RKO (cell line): ENCODE measurements at regions not wholly inside any gene's neighbourhood (a gene's known extent, or its start where the extent isn't known, plus 50 kb on each side); places are given as distances from the start of the nearest gene placed in this dataset.

Experiments used
- DNase-seq: peaks from one replicate; pipeline ENCODE4 v3.0.0-alpha.2; 2016; ENCODE audit warnings: low spot score

DNA sequence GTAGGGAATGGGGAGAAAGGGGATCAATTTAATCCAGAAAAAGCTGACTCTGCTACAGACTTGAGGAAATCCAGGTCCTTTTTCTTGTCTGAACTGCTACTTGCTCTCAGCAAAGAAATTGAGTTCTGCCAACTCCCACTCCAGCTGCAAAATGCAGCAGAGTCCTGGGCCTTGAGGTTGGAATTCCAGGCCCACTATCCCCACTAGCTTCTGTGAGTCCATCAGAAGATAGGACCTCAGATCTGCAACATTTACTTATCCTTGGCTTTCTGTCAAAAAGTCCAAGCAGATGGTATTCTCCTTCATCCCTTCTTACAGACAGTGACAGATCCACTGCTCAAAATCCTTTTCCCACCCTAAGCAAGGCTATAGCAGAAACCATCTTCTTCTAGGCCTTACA is 219.2 kb downstream of the ARHGAP12 start:
- no peak for DNase-seq

DNA sequence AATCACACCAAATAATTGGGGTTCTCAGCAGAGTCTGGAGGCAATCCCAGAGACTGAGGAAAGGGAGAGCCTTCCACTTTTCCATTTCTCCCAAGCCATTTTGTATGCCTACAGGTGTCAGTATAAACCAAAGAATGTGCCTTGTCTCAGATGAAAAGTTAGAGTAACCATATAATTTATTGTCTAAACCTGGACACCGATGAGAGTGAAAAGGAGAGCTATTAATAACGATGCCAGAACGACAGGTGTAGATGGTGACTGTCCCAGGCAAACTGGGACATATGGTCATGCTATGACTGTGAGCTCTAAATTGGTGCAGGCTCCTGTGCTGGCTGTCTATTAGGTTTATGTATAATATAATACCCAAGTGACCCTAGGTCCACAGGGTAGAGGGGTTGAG is 219.6 kb downstream of the ARHGAP12 start:
- no peak for DNase-seq

DNA sequence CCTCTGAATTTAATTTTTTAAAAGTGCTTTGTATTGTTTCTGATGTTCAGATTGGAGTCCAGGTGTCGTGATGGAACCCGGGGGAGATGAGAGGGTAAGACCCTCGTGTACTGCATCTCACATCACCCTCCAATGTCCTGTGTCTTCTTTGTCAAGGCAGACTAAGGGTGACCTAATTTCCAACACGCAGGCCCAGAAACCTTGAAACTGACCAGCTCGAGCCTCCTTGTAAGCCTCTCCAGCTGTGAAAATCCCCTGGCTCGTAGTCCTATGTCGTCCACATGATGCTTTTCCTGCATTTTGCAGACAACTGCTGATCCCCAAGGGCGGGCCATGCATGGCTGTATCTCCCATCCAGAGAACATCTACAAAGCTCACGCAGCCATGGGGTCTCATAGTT is 220.2 kb downstream of the ARHGAP12 start:
- no peak for DNase-seq

DNA sequence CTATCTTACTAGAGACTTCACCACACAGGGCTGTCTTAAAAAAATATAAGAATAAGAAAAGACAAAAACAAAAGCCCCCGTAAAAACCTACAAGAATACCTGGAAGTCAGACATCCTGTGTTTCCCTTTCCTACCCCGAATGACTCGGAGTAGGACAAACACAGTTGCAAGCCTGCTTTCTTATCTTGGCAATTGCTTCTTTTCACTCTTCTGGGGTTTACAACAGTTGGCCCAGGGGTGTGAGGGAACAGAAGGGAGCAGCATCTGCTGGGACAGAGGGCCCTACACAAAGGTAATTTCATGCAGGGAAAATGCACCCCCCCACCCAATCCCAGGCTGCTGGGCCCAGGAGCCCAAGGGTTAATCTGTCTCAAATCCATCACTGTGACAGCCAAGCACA is 220.6 kb downstream of the ARHGAP12 start:
- no peak for DNase-seq

DNA sequence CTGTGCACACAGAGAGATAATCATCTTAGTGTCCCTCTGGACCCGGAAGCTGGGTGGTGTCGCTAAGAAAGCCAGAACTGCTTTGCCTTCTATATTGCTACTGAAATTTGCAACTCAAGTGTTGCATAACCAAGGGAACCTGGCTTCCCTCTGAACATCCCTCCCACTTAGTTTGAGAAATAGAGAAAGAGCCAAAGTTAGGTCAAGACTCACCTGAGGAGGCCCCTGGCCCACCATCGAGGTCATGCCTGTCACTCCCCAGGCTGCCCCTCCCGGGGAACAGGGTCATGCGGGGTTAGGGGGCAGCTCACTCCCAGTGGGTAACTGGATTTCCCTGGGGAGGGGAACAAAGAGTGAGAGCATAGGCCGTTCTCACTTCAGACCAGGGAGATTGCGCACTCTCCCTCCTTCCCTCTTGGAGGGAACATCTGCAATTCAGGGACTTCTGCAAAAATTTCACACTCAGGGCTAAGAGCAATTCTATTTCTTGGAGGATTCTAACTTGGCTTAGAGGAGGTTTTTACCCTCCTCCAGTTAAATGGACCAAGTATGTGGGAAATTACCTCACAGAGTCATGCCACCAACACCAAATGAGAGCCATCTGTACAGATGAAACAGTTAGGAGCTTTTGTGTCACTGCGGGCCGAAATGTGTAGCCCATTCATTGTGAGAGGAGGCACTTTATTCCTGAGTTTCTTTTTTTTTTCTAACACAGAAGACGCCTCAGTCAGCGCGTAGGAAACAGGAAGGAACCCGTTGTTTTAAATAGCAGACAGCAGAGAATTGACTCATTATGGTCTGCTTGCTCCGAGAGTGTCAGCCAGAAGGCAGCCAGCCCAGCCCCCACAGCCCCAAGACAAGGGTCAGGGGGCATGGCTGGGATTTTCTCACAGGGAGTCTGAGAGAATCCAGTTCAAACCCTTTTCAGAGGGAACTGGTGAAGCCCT is 221.3 kb downstream of the ARHGAP12 start:
- DNase-seq: no peak

DNA sequence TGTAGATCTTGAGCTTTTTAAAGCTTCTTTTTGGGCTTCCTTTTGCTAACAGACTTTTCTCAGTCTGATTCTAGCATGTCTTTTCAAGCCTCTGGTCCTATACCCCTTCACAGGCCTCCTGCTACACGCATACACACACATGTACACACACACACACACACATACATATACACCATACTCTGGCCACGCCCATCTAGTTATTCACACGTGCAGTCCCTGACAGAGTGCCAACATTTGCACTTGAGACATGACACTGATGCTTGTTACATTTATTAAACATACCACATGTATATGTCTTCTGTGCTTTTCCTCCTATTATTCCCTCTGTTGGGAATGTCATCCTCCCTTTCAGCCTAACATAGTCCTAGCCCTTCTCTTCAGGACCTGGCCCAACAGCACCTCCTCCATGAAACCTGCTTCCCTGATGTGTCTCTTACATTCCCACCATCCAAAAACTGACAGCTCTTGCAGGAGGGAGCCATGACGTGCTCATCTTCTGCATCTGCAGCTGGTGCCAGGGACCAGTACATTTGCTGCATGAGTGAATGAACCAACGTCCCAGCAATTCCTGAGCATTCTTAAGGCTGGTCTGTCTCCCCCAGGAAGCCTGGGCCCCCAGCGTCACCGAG is 222.1 kb downstream of the ARHGAP12 start:
- DNase-seq: no peak

DNA sequence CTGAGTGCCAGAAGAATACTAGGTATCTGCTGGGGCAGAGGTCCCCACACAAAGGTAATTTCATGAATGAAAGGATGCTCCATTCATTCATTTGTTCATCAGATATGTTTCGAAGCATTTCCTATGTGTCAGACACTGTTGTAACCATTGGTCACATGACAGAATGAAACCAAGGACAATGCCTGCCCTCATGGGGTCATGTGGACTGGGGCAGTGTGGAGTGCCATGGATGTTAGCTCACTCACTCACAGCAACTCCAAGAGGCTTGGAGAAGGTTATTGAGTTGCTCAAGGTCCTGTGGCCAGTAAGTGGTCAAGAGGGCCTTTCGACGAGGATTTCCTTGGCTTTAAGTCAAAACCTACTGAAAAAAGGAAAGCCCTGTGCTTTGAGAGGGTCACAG is 223.5 kb downstream of the ARHGAP12 start:
- no peak for DNase-seq

DNA sequence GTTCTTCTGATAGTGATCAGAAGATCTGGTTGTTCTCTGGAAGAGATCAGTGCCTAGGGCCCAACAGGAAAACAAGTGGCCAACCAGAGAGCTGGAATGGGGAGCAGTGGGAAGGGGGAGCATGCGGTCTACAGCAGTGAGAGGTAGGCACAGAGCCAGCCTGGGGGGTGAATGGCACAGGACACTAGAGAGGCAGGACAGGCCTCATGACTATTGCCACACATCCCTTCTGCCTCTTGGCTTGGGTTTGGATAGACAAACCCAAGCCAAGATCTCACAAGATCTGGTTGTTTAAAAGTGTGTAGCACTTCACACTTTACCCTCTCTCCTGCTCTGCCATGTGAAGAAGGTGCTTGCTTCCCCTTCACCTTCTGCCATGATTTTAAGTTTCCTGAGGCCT is 224.4 kb downstream of the ARHGAP12 start:
- DNase-seq: no peak

DNA sequence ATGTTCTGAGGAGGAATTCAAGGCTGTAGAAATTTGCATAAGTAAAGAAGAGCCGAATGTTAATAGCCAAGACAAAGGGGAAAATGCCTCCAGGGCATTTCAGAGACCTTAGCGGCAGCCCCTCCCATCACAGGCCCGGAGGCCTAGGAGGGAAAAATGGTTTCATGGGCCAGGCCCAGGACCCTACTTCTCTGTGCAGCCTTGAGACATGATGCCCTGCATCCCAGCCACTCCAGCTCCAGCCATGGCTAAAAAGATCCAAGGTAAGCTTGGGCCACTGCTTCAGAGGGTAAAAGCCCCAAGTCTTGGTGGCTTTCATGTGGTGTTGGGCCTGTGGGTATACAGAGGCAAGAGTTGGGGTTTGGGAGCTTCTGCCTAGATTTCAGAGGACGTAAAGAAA is 225.7 kb downstream of the ARHGAP12 start:
- no peak for DNase-seq

DNA sequence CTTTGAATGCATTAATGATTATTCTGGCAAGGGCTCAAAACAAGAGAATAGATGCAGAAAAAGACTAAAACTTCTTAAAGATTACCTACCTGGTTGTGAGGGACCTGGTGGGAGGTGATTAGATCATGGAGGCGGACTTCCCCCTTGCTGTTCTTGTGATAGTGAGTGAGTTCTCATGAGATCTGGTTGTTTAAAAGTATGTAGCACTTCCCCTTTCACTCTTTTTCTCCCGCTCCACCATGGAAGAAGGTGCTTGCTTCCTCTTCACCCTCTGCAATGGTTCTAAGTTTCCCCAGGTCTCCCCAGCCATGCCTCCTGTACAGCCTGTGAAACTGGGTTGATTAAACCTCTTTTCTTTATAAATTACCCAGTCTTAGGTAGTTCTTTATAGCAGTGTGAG is 226.6 kb downstream of the ARHGAP12 start:
- DNase-seq: no peak

DNA sequence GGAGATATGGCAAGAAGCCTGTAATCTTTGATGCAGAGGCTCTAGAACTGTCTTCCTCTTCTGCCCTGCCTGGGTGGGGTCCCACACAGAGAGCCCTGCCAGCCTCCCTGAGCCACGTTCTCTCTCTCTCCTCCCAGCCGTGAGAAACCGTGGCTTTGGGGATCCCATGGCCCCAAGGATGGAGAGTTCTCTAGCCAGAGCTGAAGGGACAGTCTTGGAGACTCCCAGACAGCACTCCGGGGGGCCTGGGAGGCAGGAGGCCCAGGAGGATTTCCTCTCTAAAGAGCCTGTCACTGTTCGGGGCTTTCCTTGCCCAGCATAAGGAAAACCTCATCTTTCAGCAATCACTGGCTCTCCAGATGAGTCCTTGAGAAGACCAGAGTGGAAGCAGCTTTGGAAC is 227.1 kb downstream of the ARHGAP12 start:
- no peak for DNase-seq

DNA sequence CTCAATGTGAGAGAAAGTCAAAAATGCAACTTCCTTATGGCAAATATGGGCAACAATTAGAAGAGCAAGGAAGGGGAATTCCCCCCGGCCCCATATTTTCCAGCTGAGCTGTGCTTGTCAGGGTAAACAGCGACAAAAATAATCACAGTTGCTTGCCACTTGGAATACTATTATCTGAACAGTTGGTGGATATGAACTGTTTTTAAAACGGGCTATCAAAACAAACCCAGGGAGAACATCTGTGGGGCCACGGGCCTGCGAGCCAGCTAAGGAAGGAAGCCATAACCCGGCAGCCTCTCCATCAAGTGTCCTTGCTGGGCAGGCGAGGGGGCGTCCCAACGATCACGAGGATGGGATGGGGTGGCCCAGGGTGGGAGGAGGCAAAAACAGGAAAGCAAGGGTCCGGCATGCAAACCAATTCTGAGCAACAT is 228.4 kb downstream of the ARHGAP12 start:
- no peak for DNase-seq

DNA sequence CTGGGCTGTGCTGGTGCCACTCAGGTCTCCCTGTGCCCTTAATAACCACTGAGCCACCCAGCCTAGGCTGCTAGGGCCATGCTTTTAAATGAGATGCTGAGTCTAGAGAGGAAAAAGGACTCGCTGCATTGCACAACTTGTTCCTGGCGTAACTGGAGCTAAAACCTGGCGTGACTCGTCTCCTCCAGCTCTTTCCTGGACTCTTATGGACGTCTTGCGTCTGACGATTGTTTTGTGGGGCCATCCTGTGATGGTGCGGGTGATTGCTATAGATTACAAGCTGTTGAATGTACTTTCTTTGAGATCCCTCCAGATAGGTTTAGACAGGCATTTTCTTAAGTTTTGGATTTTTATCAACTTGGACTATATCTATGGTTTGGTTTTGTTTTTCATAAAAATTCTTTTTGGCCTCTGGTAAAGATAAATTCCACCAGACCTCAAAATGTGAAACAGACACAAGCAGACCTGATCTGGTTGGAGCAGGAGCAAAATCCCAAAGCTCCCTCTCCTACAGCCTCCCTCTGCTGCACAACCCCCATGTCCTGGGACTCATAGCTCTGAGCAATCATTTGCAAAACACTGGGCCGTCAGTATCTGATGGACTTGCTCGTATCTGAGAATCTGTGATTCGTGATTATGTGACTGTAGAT is 230.3 kb downstream of the ARHGAP12 start:
- no peak for DNase-seq

DNA sequence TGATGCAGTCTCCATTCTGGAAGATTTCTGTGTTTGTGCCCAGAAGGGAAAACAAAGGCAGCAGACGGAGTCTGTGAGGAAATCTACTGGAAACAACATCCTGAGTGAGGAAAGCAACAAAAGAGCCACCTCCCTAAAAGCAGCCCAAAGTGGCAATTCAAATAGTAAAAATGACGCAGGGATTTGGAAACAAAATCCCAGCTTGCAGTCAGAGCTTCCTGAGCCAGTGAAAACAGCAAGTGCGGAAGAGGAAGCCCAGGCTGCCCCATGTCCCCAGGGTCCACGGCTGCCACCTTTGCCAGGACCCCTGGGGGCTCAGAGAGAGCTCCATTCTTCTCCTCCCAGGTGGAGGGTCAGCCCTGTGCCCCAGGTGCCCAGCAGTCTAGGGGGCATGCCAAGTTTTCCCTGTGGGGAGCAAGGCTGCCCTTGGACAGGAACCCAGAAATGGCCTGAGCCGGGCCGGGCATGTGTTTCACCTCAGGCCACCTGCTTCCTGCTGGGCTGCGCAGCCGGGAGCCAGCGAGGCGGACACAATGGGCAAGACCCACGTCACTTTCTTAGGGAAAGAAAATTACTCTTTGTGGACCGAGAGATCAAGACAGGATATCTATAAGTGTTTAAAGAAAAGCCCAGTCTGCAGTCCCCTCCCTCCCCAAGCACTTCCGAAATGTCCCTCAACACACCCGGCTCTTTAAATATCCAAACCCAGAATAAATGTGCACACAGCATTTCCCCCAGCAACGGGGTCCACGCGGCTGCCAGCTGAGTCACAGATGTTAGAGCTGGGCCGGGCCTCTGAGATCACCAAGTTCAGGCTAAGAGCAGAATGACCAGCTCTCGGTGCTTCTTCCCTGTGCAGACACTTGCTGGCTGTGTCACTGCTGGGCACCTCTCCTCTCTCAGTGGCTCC is 231.1 kb downstream of the ARHGAP12 start:
- peak; percentile 58 for DNase-seq

DNA sequence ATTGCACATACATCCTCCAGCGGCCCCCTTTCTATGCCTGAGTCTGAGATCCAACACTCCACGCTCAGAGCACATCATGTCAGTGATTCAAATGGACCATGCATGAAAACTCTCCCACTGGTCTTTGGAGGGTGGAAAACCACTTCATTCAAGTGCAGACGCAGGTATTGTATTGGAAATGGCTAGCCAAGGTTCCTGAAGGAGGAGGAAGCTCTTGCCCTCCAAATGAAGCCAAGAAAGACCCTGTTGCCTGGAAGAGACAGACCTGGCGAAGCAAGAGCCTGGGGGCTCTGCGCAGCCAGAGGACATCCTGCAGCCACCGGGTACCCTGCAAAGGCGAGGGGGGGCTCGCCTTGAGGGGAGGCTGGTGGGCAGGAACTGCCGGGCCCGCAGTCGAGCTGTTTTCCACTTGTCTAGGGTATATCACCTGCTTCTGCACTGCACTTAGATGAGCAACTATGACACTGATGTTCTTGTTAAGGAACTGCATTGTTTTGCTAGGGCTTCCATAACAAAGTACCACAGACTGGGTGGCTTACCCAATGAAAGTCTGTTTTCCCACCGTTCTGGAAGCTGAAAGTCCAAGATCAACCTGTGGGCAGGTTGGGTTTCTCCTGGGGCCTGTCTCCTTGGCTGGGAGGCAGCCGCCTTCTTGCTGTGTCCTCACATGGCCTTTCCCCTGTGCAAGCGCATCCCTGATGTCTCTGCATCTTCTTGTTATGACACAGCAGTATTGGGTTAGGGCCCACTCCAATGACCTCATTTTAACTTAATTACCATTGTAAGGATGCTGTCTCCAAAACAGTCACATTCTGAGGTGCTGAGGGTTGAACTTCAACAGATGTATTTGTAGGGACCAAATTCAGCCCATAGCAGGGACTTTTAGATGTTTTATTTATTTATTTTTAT is 233.4 kb downstream of the ARHGAP12 start:
- DNase-seq: no peak

DNA sequence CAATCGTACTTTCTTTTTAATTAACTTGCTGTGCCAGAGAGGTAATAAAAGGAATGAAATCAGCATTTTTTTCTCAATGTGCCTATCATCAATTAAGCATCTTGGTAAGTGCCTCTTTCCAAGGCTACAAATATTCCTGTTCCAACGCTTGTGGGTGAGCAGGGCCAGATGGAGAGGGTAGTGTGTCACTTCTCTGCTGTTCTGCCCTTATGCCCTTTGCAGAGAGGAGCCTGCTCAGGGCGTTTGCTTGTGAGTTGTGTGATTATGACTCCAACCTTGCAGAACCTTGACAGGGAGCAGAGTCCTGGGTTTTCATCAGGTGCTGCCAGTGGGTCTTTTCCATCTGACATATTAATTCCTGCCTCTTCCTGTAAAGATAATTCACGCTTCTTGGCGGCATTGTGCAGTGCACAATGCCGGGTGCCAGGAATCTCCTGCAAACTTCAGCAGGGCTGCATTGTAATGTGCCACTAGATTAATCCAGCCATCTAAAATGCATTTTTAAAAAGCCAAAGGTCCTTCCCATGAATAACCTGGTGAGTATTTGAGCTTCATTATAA is 234.4 kb downstream of the ARHGAP12 start:
- no peak for DNase-seq

DNA sequence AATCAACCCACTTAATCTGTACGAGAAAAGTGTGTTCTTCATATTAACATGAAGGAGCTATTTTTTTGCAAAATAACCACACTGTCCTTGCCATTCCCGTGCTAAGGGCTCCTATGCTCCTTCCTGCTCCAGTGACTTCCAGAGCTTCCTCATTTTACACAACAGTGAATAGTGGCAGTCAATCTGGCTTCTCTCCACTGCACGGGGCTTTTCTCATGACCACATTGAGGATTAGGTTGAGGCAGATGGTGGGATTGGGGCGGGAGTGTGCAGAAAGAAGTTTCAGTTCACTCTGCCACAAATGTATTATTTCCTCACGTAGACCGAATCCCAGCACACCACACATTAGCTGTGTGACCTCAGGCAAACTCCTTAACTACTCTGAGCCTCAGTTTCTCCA is 235.1 kb downstream of the ARHGAP12 start:
- no peak for DNase-seq

DNA sequence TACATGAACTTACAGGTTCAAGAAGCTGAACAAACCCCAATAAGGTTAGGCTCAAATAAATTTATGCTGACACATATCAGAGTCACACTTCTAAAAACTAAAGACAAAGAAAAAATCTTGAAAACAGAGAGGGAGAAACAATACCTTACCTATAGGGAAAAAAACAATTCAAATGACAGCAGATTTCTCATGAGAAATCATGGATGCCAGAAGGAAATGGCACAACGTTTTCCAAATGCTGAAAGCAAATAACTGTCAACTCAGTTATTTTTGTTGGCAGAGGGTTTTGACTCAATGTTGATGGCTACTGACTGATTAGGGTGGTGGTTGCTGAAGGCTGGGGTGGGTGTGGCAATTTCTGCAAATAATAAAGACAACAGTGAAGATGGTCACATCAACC is 239.4 kb downstream of the ARHGAP12 start:
- no peak for DNase-seq

DNA sequence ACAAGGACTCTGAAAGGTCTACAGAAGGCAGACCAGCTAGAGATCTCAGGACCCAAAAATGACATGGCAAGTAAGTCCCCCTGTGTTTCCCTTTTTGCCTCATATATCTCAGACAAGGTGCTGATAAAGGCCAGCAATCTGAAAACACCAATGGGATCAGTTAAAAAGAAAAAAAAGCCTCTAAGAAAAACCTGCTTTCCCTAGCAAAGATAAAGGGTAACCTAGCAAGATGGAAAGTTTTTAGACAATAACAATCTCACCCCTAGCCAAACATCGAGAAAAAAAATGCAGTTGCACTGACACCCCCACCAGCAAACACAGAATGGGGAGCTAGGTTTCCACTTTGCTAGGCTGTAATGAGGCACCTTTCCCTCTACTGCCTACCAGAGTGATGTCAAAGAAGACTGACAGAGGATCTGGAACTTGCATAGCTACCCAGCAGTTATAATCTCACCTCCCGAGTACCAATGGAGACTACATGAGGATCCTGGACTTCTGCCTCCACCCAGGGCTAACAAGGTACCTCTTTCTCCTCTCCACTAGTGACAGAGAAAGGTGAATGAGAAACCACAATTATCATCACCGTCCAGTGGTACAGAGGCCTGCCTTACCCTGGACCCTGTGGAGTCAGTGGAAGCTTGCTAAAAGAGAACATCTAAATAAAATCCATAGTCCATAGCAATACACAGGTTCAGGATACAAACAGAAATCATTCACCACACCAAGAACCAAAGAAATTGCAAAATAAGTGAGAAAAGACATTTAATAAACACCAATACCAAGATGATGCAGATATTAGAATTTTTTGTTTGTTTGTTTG is 240.8 kb downstream of the ARHGAP12 start:
- DNase-seq: no peak

DNA sequence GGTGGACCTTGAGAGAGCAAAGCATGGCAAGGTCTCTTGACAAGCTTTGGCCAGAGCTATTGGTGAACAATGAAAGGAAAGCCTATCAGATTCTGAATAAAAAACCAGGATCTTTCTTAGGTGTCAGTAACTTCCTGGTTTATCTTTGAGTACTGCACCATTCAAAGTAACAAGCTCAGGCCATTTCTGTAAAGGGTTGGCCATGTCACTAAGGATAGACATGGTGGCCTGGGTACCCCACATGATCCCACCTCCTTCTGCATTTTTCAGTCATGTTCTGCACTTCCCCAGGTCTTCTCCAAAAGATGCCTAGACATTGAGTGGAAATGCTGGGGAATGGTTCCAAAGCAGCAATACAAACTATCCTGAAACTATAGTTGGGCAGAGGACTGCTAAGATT is 242.0 kb downstream of the ARHGAP12 start:
- no peak for DNase-seq
